ENCODE measurements at regions not wholly inside any gene's neighbourhood (a gene's known extent, or its start where the extent isn't known, plus 50 kb on each side); places are given as distances from the start of the nearest gene placed in this dataset.

GRCh38 chr2:57692395-57692794, 354.2 kb upstream of the VRK2 start:
- ChIA-PET POLR2A (no interaction called here), CTCF (interaction anchor here (1.2 kb wide), 1 partner anchor 28 kb away, joined by 5 read pairs; no protein-coding TSS in a partner anchor)
- intact Hi-C loops (cut with micrococcal nuclease), result no loop called here
- Histone ChIP-seq H3K79me2 (ENCODE audit: control insufficient read depth, insufficient read depth, low read length) (no peaks in the 10 kb centered on the region), H3K9me1 (replicated peaks; ENCODE audit: control insufficient read depth, extremely low read depth, insufficient read depth, low read length) (no peaks in the 10 kb centered on the region), H3K27ac (ENCODE audit: insufficient read depth, low read depth, low read length) (no peak overlapping the region), H3K9me3 (replicated peaks; ENCODE audit: control insufficient read depth, insufficient read depth, low read length) (no peaks in the 10 kb centered on the region), H3K4me3 (replicated peaks in 1 of 3; ENCODE audit: insufficient read depth in 1 of 3, low read depth in 1 of 3, low read length in 3 of 3) (no peak overlapping the region), H3K9ac (replicated peaks; ENCODE audit: extremely low read depth, insufficient read depth, low read length) (no peak overlapping the region), H3K27me3 (ENCODE audit: control insufficient read depth in 2 of 2, insufficient read depth in 2 of 2, low read length in 2 of 2) (no peaks in the 10 kb centered on the region), H2AFZ (ENCODE audit: low read depth, low read length) (no peak overlapping the region), H3K36me3 (ENCODE audit: control insufficient read depth in 2 of 2, extremely low read depth in 1 of 2, insufficient read depth in 2 of 2, low read length in 2 of 2) (no peaks in the 10 kb centered on the region), H3K4me2 (ENCODE audit: insufficient read depth, low read length) (no peak overlapping the region), H3K4me1 (ENCODE audit: control insufficient read depth, extremely low read depth, insufficient read depth, low read length) (no peaks in the 10 kb centered on the region), H4K20me1 (replicated peaks; ENCODE audit: control insufficient read depth, extremely low read depth, insufficient read depth, low read length) (no peaks in the 10 kb centered on the region)
- no peak for FAIRE-seq
- dilution Hi-C loops (cut with MboI; ENCODE audit: extremely low pct_ligation_motif_present, low sequenced_read_pairs), result no loop called here
- TF ChIP-seq POLR2A (IDR thresholded peaks at IDR 0.05; ENCODE audit: low read depth, low read length), result no peak
- no peak for TF ChIP-seq POLR2AphosphoS5 (IDR thresholded peaks at IDR 0.05; ENCODE audit: insufficient read depth, low read depth, low read length)
- no peak for TF ChIP-seq FOS (IDR thresholded peaks at IDR 0.05; ENCODE audit: borderline replicate concordance, insufficient read depth, low read length)
- TF ChIP-seq EZH2 (IDR thresholded peaks at IDR 0.05; ENCODE audit: borderline replicate concordance, low read depth, low read length, severe bottlenecking), result no peak
- no TSS peak for BruUV-seq (replicated peaks)
- DNase-seq (ENCODE audit: low read depth, low spot score), result no peak

GRCh38 chr2:57693177-57693576, 353.4 kb upstream of the VRK2 start:
- Histone ChIP-seq H3K9me3 (replicated peaks; ENCODE audit: control insufficient read depth, insufficient read depth, low read length) (no peaks in the 10 kb centered on the region), H4K20me1 (replicated peaks; ENCODE audit: control insufficient read depth, extremely low read depth, insufficient read depth, low read length) (no peaks in the 10 kb centered on the region), H3K4me2 (ENCODE audit: insufficient read depth, low read length) (no peak overlapping the region), H2AFZ (ENCODE audit: low read depth, low read length) (no peak overlapping the region), H3K9me1 (replicated peaks; ENCODE audit: control insufficient read depth, extremely low read depth, insufficient read depth, low read length) (no peaks in the 10 kb centered on the region), H3K79me2 (ENCODE audit: control insufficient read depth, insufficient read depth, low read length) (no peaks in the 10 kb centered on the region), H3K4me3 (replicated peaks in 1 of 3; ENCODE audit: insufficient read depth in 1 of 3, low read depth in 1 of 3, low read length in 3 of 3) (no peak overlapping the region), H3K9ac (replicated peaks; ENCODE audit: extremely low read depth, insufficient read depth, low read length) (no peak overlapping the region), H3K4me1 (ENCODE audit: control insufficient read depth, extremely low read depth, insufficient read depth, low read length) (no peaks in the 10 kb centered on the region), H3K27ac (ENCODE audit: insufficient read depth, low read depth, low read length) (no peak overlapping the region), H3K27me3 (ENCODE audit: control insufficient read depth in 2 of 2, insufficient read depth in 2 of 2, low read length in 2 of 2) (no peaks in the 10 kb centered on the region), H3K36me3 (ENCODE audit: control insufficient read depth in 2 of 2, extremely low read depth in 1 of 2, insufficient read depth in 2 of 2, low read length in 2 of 2) (no peaks in the 10 kb centered on the region)
- TF ChIP-seq POLR2AphosphoS5 (IDR thresholded peaks at IDR 0.05; ENCODE audit: insufficient read depth, low read depth, low read length) (no peak), EZH2 (IDR thresholded peaks at IDR 0.05; ENCODE audit: borderline replicate concordance, low read depth, low read length, severe bottlenecking) (no peak), MYC (IDR thresholded peaks at IDR 0.05; ENCODE audit: low read depth, low read length) (no peak), FOS (IDR thresholded peaks at IDR 0.05; ENCODE audit: borderline replicate concordance, insufficient read depth, low read length) (no peak), CTCF (IDR thresholded peaks at IDR 0.05; ENCODE audit: extremely low read depth in 1 of 2, insufficient read depth in 1 of 2, low read depth in 1 of 2, low read length in 2 of 2) (no peak), JUN (IDR thresholded peaks at IDR 0.05; ENCODE audit: borderline replicate concordance, insufficient read depth, insufficient read length, low read depth) (no peak), POLR2A (IDR thresholded peaks at IDR 0.05; ENCODE audit: low read depth, low read length) (no peak), MAX (IDR thresholded peaks at IDR 0.05; ENCODE audit: insufficient read depth, insufficient read length) (no peak), GATA2 (IDR thresholded peaks at IDR 0.05; ENCODE audit: insufficient read depth, insufficient read length, low read depth, low read length) (no peak)
- intact Hi-C loops (cut with micrococcal nuclease), result no loop called here
- dilution Hi-C loops (cut with MboI; ENCODE audit: extremely low pct_ligation_motif_present, low sequenced_read_pairs), result no loop called here
- BruUV-seq (replicated peaks), result no TSS peak
- ChIA-PET POLR2A (no interaction called here), CTCF (interaction anchor here (1.2 kb wide), 1 partner anchor 28 kb away, joined by 5 read pairs; no protein-coding TSS in a partner anchor)
- FAIRE-seq (no peak), DNase-seq (ENCODE audit: low read depth, low spot score) (no peak)

All from endothelial cell of umbilical vein (primary cell).